Mesenteric fat pad (tissue), 1 donor: ENCODE measurements at regions not wholly inside any gene's neighbourhood (a gene's known extent, or its start where the extent isn't known, plus 50 kb on each side); places are given as distances from the start of the nearest gene placed in this dataset.

ENCODE experiments used
- DNase-seq: peaks from one replicate; pipeline ENCODE4 v3.0.0-alpha.2; 2020; ENCODE audit warnings: low spot score
- donor health status: DM: yes; HTN: yes; CAD: no.

GRCh38 chr12:65517656-65518210 lies 239.2 kb downstream of the MSRB3 start:
- DNase-seq: no peak

GRCh38 chr12:65518771-65519170 lies 240.3 kb downstream of the MSRB3 start:
- DNase-seq: no peak

- no peak for DNase-seq
These were observed 242.2 kb downstream of the MSRB3 start for GRCh38 chr12:65520658-65521057.

GRCh38 chr12:65522956-65523860 lies 244.7 kb downstream of the MSRB3 start:
- DNase-seq: no peak

GRCh38 chr12:65524666-65525065 lies 246.2 kb downstream of the MSRB3 start:
- DNase-seq: no peak

- no peak for DNase-seq
These were observed 247.1 kb downstream of the MSRB3 start for GRCh38 chr12:65525491-65526141.

- DNase-seq: no peak
These were observed 247.8 kb downstream of the MSRB3 start for GRCh38 chr12:65526311-65526710.

- DNase-seq: no peak
These were observed 249.6 kb downstream of the MSRB3 start for GRCh38 chr12:65528127-65528526.

- DNase-seq: no peak
These were observed 250.6 kb downstream of the MSRB3 start for GRCh38 chr12:65529106-65529505.

- no peak for DNase-seq
These were observed 251.4 kb downstream of the MSRB3 start for GRCh38 chr12:65529771-65530435.

GRCh38 chr12:65532162-65532561 lies 253.7 kb downstream of the MSRB3 start:
- DNase-seq: no peak

GRCh38 chr12:65532764-65533163 lies 254.3 kb downstream of the MSRB3 start:
- DNase-seq: no peak

- no peak for DNase-seq
These were observed 254.8 kb downstream of the MSRB3 start for GRCh38 chr12:65533177-65533883.

GRCh38 chr12:65534238-65534841 lies 255.9 kb downstream of the MSRB3 start:
- DNase-seq: no peak

- DNase-seq: no peak
These were observed 257.5 kb downstream of the MSRB3 start for GRCh38 chr12:65535946-65536345.

GRCh38 chr12:65536351-65536750 lies 257.9 kb downstream of the MSRB3 start:
- DNase-seq: no peak

- no peak for DNase-seq
These were observed 258.6 kb downstream of the MSRB3 start for GRCh38 chr12:65536876-65537681.

GRCh38 chr12:65537978-65538377 lies 259.5 kb downstream of the MSRB3 start:
- no peak for DNase-seq

- DNase-seq: no peak
These were observed 260.5 kb downstream of the MSRB3 start for GRCh38 chr12:65539023-65539422.

GRCh38 chr12:65540140-65540539 lies 261.7 kb downstream of the MSRB3 start:
- DNase-seq: no peak
